ENCODE measurements at regions not wholly inside any gene's neighbourhood (a gene's known extent, or its start where the extent isn't known, plus 50 kb on each side); places are given as distances from the start of the nearest gene placed in this dataset.
"Not testable (repeated sequence)": the region's sequence is repeated elsewhere in the genome, so short reads cannot be mapped to it uniquely, and the experiment has no call there.

- not testable (repeated sequence) for TF ChIP-seq CTCF (optimal IDR thresholded peaks at IDR 0.05 in 1 of 3, IDR thresholded peaks at IDR 0.05 in 1 of 3, conservative IDR thresholded peaks at IDR 0.05 in 1 of 3; ENCODE audit: extremely low read depth in 1 of 3, insufficient read depth in 2 of 3, low read length in 3 of 3); EZH2 (IDR thresholded peaks at IDR 0.05; ENCODE audit: low read length)
Measured at GRCh38 chr16:21545664-21546326, 53.6 kb upstream of the METTL9 start.
